BLaER1 (cell line): ENCODE measurements at regions not wholly inside any gene's neighbourhood (a gene's known extent, or its start where the extent isn't known, plus 50 kb on each side); places are given as distances from the start of the nearest gene placed in this dataset.
A peak's percentile ranks its signal among the peaks of the same experiment; 100 is the strongest.

Experiments
- H3K27ac ChIP-seq: shearing (Covaris generic); formaldehyde crosslinking; 2 replicates; pipeline ENCODE4 v1.8.1; 2022
- H3K27me3 ChIP-seq: shearing (Covaris generic); formaldehyde crosslinking; 2 replicates; pipeline ENCODE4 v1.8.1; 2022
- H3K36me3 ChIP-seq: shearing (Covaris generic); formaldehyde crosslinking; 2 replicates; pipeline ENCODE4 v1.8.1; 2022
- H3K4me1 ChIP-seq: shearing (Covaris generic); formaldehyde crosslinking; 2 replicates; pipeline ENCODE4 v1.8.1; 2022
- H3K4me2 ChIP-seq: shearing (Covaris generic); formaldehyde crosslinking; 2 replicates; pipeline ENCODE4 v1.8.1; 2022
- H3K4me3 ChIP-seq: shearing (Covaris generic); formaldehyde crosslinking; 2 replicates; pipeline ENCODE4 v1.8.1; 2022
- H3K9ac ChIP-seq: shearing (Covaris generic); formaldehyde crosslinking; 2 replicates; pipeline ENCODE4 v1.8.1; 2022
- H3K9me3 ChIP-seq: shearing (Covaris generic); formaldehyde crosslinking; 2 replicates; pipeline ENCODE4 v1.8.1; 2022
- H4K20me1 ChIP-seq: shearing (Covaris generic); formaldehyde crosslinking; 2 replicates; pipeline ENCODE4 v1.8.1; 2022
- Cebpa-rat ChIP-seq: shearing (Covaris generic); IDR thresholded peaks from 2 replicates; pipeline ENCODE4 v1.8.1; 2022

DNA sequence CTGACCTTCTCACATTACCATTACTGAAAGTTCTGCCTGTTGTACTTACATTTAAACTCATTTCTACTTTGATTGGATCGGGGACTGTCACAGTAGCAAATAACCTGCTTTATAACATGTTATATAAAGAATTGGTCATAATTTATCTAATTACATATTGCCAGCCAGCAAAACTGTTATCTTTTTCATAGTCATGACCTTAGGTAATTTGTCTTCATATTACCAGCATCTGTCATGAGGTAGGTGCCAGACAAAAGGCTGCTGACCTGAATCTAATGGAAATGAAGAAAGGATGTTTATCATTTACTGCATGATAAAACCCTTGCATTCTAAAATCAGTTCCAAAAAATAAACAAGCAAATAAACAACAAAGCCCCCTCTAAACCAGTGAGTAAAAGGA lies 89.4 kb upstream of the LRP1B start:
- H4K20me1 ChIP-seq, result no peaks in the 10 kb centered on the region
- H3K36me3 ChIP-seq, result no peaks in the 10 kb centered on the region
- peaks cover 49% of the 10 kb centered on the region for H3K4me1 ChIP-seq
- no peak overlapping the region for H3K4me3 ChIP-seq
- TF ChIP-seq Cebpa-rat, result no peak
- peaks cover 12% of the 10 kb centered on the region for H3K9me3 ChIP-seq
- peak overlapping the region; percentile 59 for H3K4me2 ChIP-seq
- H3K27me3 ChIP-seq, result no peaks in the 10 kb centered on the region
- H3K9ac ChIP-seq, result no peak overlapping the region
- H3K27ac ChIP-seq, result 0 out of 2 replicates have a peak overlapping the region, but pooled peaks have one; percentile 63

DNA sequence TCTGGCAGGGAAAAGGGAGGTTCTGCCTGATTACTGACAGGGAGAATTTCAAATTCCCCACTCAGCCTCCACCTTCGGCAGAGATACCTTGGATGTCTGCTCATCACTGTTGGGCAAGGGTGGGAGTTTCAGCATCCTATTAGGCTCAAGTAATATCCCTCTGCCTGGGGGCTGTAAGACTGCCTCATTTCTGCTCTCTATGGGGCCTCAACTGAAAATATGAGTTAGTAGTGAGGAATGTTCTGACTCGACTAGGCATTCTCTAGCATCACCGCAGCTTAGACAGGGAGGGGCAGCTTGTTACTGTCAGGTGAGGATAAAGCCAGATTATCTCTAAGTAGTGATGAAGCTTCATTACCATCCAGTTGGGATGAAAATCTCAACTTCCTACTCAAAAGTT lies 87.7 kb upstream of the LRP1B start:
- Histone ChIP-seq H3K4me3 (no peak overlapping the region), H3K27ac (peak overlapping the region; percentile 63), H3K36me3 (no peaks in the 10 kb centered on the region), H3K9me3 (peaks cover 5% of the 10 kb centered on the region; the same call in 1 of the 2 replicates), H3K4me2 (peak overlapping the region; percentile 59; the same call in 1 of the 2 replicates), H3K9ac (no peak overlapping the region), H3K27me3 (no peaks in the 10 kb centered on the region), H4K20me1 (no peaks in the 10 kb centered on the region), H3K4me1 (peaks cover 48% of the 10 kb centered on the region)
- TF ChIP-seq Cebpa-rat, result no peak

DNA sequence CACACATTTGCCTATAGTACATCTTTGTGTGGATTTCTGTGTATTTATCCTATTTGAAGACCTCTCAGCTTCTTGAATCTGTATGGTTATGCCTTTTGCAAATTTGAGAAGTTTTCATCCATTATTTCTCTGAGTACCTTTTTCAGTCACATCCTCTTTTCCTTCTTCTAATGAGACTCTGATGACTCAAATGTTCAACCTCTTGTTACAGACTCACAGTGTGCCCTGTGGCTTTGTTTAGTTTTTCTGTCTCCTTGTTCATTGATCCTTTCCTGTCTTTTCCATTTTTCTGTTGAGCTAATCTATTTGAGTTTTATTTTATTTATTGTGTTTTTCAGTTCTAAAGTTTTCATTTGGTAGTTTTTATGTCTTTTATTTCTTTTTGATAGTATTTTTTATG lies 87.0 kb upstream of the LRP1B start:
- Histone ChIP-seq H4K20me1 (no peaks in the 10 kb centered on the region), H3K27me3 (no peaks in the 10 kb centered on the region), H3K4me1 (peaks cover 42% of the 10 kb centered on the region), H3K27ac (no peak overlapping the region), H3K9me3 (peaks cover 5% of the 10 kb centered on the region; the same call in 1 of the 2 replicates), H3K4me2 (no peak overlapping the region), H3K9ac (no peak overlapping the region), H3K4me3 (no peak overlapping the region), H3K36me3 (no peaks in the 10 kb centered on the region)
- TF ChIP-seq Cebpa-rat, result no peak

DNA sequence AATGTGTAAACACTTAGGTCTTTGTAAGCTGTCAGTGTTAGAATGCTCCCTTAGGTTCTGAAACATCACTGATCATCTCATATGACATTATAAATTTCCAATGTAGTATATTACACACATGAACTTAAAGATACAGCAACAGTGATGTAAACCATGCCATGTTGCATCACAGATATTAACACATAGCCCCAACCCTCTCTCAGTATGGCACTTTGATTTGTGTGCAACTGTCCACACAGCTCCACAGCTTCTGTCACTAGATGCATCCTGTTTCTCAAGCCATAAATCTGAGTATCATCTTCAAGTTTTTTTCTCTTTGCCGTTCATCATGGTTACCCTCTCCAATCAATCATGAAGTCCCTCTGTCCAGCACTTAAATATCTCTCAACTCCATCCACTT lies 69.2 kb upstream of the LRP1B start:
- Histone ChIP-seq H3K4me1 (no peaks in the 10 kb centered on the region), H4K20me1 (no peaks in the 10 kb centered on the region), H3K36me3 (no peaks in the 10 kb centered on the region), H3K27ac (no peak overlapping the region), H3K4me2 (no peak overlapping the region), H3K9ac (no peak overlapping the region), H3K4me3 (no peak overlapping the region), H3K9me3 (no peaks in the 10 kb centered on the region), H3K27me3 (no peaks in the 10 kb centered on the region)
- no peak for TF ChIP-seq Cebpa-rat

DNA sequence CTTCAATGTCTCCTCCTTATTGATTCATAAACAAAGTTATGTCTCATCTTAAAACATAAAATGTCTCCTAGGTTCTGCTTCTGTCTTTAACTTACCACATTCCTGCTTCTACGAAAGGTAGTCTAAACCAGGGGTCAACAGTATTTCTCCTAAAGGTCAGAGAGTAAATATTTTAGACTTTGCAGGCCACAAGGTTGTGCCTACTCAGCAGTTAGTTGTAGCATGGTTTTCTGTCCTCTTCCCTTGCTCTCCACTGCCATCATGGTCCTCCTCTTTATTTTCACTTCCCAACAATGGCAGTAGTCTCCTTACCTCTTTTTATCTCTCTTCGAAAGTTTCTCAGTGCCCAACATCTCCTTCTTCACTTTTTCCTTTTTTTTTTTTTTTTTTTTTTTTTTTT lies 68.3 kb upstream of the LRP1B start:
- Histone ChIP-seq H3K9me3 (no peaks in the 10 kb centered on the region), H3K4me2 (no peak overlapping the region), H3K4me1 (no peaks in the 10 kb centered on the region), H3K27me3 (no peaks in the 10 kb centered on the region), H3K4me3 (no peak overlapping the region), H3K36me3 (no peaks in the 10 kb centered on the region), H4K20me1 (no peaks in the 10 kb centered on the region), H3K27ac (no peak overlapping the region), H3K9ac (no peak overlapping the region)
- no peak for TF ChIP-seq Cebpa-rat

DNA sequence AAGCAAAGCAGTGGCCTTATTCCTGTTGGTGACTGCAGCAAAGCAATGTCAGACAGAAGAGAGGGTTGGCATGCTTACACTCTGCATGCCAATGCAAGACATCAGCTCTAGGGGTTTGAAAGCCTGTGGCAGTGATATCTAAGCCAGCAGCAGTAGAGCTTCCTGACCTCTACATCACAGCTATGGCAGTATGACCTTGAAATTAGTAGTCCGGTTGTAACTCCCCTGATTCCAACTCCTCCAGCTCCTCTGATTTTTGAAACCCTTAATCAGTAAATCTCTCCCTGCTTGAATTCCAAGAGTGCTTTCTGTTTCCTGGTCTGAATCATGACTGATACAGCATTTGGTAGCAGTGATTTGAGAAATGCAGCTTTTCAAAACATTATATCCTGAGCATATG lies 60.0 kb upstream of the LRP1B start:
- H3K36me3 ChIP-seq, result no peaks in the 10 kb centered on the region
- peaks cover 10% of the 10 kb centered on the region for H3K4me1 ChIP-seq
- no peaks in the 10 kb centered on the region for H3K27me3 ChIP-seq
- TF ChIP-seq Cebpa-rat, result no peak
- H4K20me1 ChIP-seq, result no peaks in the 10 kb centered on the region
- H3K9ac ChIP-seq, result no peak overlapping the region
- no peak overlapping the region for H3K4me2 ChIP-seq
- H3K9me3 ChIP-seq, result peaks cover 5% of the 10 kb centered on the region
- H3K27ac ChIP-seq, result no peak overlapping the region
- no peak overlapping the region for H3K4me3 ChIP-seq

DNA sequence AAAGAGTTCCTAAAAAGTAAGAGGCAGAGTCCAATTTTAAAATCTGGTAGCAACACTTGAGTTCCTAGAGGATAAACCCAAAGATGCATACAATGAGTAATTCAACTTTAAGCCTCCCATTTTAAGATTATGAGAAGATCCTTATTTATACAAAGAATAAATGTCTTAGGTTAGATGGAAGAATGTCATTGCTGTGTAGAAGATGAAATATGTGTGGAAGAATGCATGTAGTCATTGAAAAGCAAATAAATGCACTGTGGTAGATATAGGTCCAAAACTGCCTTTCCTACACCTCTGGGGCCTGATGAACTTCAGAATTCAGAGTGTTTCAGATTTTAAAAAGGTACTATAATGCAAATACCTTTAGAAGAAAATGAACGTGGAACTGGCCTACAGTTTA lies 58.7 kb upstream of the LRP1B start:
- no peaks in the 10 kb centered on the region for H3K36me3 ChIP-seq
- no peak overlapping the region for H3K4me3 ChIP-seq
- H3K27ac ChIP-seq, result no peak overlapping the region
- no peak overlapping the region for H3K9ac ChIP-seq
- H3K4me2 ChIP-seq, result no peak overlapping the region
- no peak for TF ChIP-seq Cebpa-rat
- peaks cover 9% of the 10 kb centered on the region for H3K9me3 ChIP-seq
- no peaks in the 10 kb centered on the region for H4K20me1 ChIP-seq
- H3K27me3 ChIP-seq, result no peaks in the 10 kb centered on the region
- H3K4me1 ChIP-seq, result peaks cover 23% of the 10 kb centered on the region

DNA sequence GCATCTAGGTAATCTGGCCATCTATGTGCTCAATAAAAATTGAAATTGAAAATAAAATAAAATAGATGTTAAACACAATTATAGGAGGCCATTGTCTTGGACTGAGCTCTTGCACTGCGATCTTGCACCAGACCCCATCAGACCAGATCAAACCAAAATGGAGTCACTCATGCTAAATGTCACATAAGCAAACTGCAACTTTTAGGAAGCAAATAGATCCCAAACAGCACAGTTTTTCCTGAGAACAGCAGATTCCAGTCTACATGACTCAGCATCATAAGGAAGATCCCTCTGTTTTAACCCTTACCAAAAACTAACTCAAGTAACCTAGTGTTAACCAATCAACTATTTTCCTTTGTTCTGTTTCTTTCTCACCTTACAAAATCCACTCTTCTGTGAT lies 57.7 kb upstream of the LRP1B start:
- TF ChIP-seq Cebpa-rat, result no peak
- Histone ChIP-seq H3K4me1 (peaks cover 25% of the 10 kb centered on the region), H3K4me3 (no peak overlapping the region), H3K9me3 (peaks cover 16% of the 10 kb centered on the region), H3K36me3 (no peaks in the 10 kb centered on the region), H3K27ac (no peak overlapping the region), H3K4me2 (no peak overlapping the region), H4K20me1 (no peaks in the 10 kb centered on the region), H3K9ac (no peak overlapping the region), H3K27me3 (no peaks in the 10 kb centered on the region)

DNA sequence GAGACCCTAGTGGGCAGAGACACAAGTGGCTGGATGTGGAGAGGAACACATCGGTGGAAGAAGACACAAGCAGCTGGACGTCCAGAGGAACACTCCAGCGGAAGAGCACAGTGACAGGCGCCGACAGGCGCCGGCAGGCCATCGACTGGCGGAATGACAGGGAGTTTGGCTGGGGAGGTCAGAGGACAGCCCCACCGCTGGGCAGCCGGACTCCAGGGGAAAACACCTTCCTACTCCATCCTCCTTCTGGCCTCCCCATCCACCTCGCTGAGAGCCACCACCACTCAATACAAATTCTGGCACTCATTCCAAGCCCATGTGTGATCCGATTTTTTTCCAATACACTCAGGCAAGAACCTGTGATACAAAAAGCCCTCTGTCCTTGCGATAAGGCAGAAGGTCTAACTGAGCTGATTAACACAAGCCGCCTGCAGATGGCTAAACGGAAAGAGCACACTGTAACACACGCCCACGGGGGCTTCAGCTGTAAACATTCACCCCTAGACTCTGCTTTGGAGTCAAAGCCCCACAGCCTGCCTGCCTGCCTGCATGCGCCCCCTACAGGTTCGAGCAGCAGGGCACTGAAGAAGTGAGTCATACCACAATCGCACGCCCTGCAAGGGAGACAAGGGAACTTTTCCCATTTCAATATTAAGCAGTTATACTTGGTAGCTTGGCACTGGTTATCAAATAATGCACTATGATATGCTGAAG lies 50.2 kb upstream of the LRP1B start:
- H3K9ac ChIP-seq, result no peak overlapping the region
- peaks cover 17% of the 10 kb centered on the region for H3K4me1 ChIP-seq
- no peak overlapping the region for H3K27ac ChIP-seq
- H3K27me3 ChIP-seq, result no peaks in the 10 kb centered on the region
- H3K4me3 ChIP-seq, result no peak overlapping the region
- peaks cover 20% of the 10 kb centered on the region for H3K9me3 ChIP-seq
- no peak for TF ChIP-seq Cebpa-rat
- no peak overlapping the region for H3K4me2 ChIP-seq
- H4K20me1 ChIP-seq, result no peaks in the 10 kb centered on the region
- H3K36me3 ChIP-seq, result no peaks in the 10 kb centered on the region
